ENCODE measurements at regions not wholly inside any gene's neighbourhood (a gene's known extent, or its start where the extent isn't known, plus 50 kb on each side); places are given as distances from the start of the nearest gene placed in this dataset.

GRCh38 chr15:67997996-67998395, 56.1 kb upstream of the PIAS1 start:
- H3K4me1 ChIP-seq (ENCODE audit: insufficient read depth, low read length, severe bottlenecking): no peaks in the 10 kb centered on the region
- H3K4me2 ChIP-seq (ENCODE audit: low read length): no peak overlapping the region
- H3K36me3 ChIP-seq (ENCODE audit: insufficient read depth, low read length): no peaks in the 10 kb centered on the region
- H3F3A ChIP-seq (ENCODE audit: insufficient read depth, low read length): no peaks in the 10 kb centered on the region
- H3K9me3 ChIP-seq (ENCODE audit: low read length): no peaks in the 10 kb centered on the region
- no peak overlapping the region for H3K4me3 ChIP-seq (ENCODE audit: low read depth, low read length, poor library complexity, severe bottlenecking)
- H3K9ac ChIP-seq (ENCODE audit: low read length): no peak overlapping the region
- no peak for TF ChIP-seq CTCF (IDR thresholded peaks at IDR 0.05; ENCODE audit: low read length)
- TF ChIP-seq EZH2 (IDR thresholded peaks at IDR 0.05; ENCODE audit: borderline replicate concordance, low read length): no peak
- no peak overlapping the region for H2AFZ ChIP-seq (ENCODE audit: low read length)
- H3K27me3 ChIP-seq (ENCODE audit: insufficient read depth, low read length): no peaks in the 10 kb centered on the region
- H3K79me2 ChIP-seq (ENCODE audit: insufficient read depth, low read length): no peaks in the 10 kb centered on the region
- no peaks in the 10 kb centered on the region for H3K9me2 ChIP-seq (ENCODE audit: low read depth, low read length)
- no peak overlapping the region for H3K27ac ChIP-seq (ENCODE audit: low read depth, low read length, poor library complexity, severe bottlenecking)
- H4K20me1 ChIP-seq (ENCODE audit: insufficient read depth, low read length): no peaks in the 10 kb centered on the region

- Histone ChIP-seq H3F3A (ENCODE audit: insufficient read depth, low read length) (no peaks in the 10 kb centered on the region), H2AFZ (ENCODE audit: low read length) (no peak overlapping the region), H3K9ac (ENCODE audit: low read length) (no peak overlapping the region), H3K4me1 (ENCODE audit: insufficient read depth, low read length, severe bottlenecking) (no peaks in the 10 kb centered on the region), H3K79me2 (ENCODE audit: insufficient read depth, low read length) (no peaks in the 10 kb centered on the region), H3K27ac (ENCODE audit: low read depth, low read length, poor library complexity, severe bottlenecking) (no peak overlapping the region), H3K9me3 (ENCODE audit: low read length) (no peaks in the 10 kb centered on the region), H3K4me2 (ENCODE audit: low read length) (no peak overlapping the region), H3K4me3 (ENCODE audit: low read depth, low read length, poor library complexity, severe bottlenecking) (no peak overlapping the region), H3K9me2 (ENCODE audit: low read depth, low read length) (no peaks in the 10 kb centered on the region), H3K27me3 (ENCODE audit: insufficient read depth, low read length) (no peaks in the 10 kb centered on the region), H3K36me3 (ENCODE audit: insufficient read depth, low read length) (no peaks in the 10 kb centered on the region), H4K20me1 (ENCODE audit: insufficient read depth, low read length) (no peaks in the 10 kb centered on the region)
- TF ChIP-seq EZH2 (IDR thresholded peaks at IDR 0.05; ENCODE audit: borderline replicate concordance, low read length) (no peak), CTCF (IDR thresholded peaks at IDR 0.05; ENCODE audit: low read length) (no peak)
Measured at GRCh38 chr15:67998599-67999133, 55.4 kb upstream of the PIAS1 start.

GRCh38 chr15:67999320-68000100, 54.6 kb upstream of the PIAS1 start:
- Histone ChIP-seq H2AFZ (ENCODE audit: low read length) (no peak overlapping the region), H3F3A (ENCODE audit: insufficient read depth, low read length) (no peaks in the 10 kb centered on the region), H3K79me2 (ENCODE audit: insufficient read depth, low read length) (no peaks in the 10 kb centered on the region), H3K9me2 (ENCODE audit: low read depth, low read length) (no peaks in the 10 kb centered on the region), H3K27me3 (ENCODE audit: insufficient read depth, low read length) (no peaks in the 10 kb centered on the region), H3K9ac (ENCODE audit: low read length) (no peak overlapping the region), H3K4me2 (ENCODE audit: low read length) (no peak overlapping the region), H3K4me3 (ENCODE audit: low read depth, low read length, poor library complexity, severe bottlenecking) (no peak overlapping the region), H3K4me1 (ENCODE audit: insufficient read depth, low read length, severe bottlenecking) (no peaks in the 10 kb centered on the region), H4K20me1 (ENCODE audit: insufficient read depth, low read length) (no peaks in the 10 kb centered on the region), H3K9me3 (ENCODE audit: low read length) (no peaks in the 10 kb centered on the region), H3K27ac (ENCODE audit: low read depth, low read length, poor library complexity, severe bottlenecking) (no peak overlapping the region), H3K36me3 (ENCODE audit: insufficient read depth, low read length) (no peaks in the 10 kb centered on the region)
- TF ChIP-seq EZH2 (IDR thresholded peaks at IDR 0.05; ENCODE audit: borderline replicate concordance, low read length) (no peak), CTCF (IDR thresholded peaks at IDR 0.05; ENCODE audit: low read length) (no peak)
